A204.1 (cell line): ENCODE measurements at regions not wholly inside any gene's neighbourhood (a gene's known extent, or its start where the extent isn't known, plus 50 kb on each side); places are given as distances from the start of the nearest gene placed in this dataset.

Experiments used
- FAIRE-seq: peaks from 2 replicates; lab custom pipeline; 2012; peaks lifted over from hg19 to GRCh38; lab: Jason Lieb, UNC

DNA sequence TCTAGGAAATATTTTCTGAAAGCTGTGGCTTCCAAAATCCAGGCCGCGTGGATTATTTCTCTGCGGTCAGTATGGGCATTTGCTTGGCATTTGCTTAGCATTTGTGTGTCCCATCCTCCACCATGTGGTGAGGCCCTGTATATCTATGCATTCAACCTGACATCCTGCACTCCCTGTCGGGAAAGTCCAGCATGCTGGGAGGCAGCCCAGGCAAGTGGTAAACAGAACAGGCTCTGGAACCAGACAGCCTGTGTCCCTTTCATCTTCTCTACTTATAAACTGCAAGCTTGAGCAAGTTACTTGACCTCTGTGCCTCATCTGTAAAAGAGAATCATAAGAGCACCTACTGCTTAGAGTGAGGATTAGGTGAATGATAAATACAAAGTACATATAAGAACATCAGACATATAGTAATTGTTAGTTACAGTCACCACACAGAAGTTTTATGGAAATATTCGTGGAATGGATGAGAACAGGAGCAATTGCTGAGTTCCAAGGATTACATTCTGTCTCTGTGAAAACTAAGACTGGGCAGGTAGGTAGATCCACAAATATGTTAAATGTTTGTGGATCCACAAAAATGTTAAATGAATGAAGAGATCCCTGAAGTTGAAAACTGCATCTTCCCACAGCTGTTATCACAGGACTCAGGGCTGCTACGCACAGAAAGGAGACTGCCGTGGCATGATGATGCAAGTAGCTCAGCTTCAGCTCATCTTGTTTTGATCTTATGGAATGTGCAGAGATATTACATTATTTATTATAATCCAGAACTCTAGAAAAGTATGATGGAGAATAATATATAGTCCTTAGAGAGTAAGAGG, 317.0 kb upstream of the MMADHC start:
- FAIRE-seq, result no peak

DNA sequence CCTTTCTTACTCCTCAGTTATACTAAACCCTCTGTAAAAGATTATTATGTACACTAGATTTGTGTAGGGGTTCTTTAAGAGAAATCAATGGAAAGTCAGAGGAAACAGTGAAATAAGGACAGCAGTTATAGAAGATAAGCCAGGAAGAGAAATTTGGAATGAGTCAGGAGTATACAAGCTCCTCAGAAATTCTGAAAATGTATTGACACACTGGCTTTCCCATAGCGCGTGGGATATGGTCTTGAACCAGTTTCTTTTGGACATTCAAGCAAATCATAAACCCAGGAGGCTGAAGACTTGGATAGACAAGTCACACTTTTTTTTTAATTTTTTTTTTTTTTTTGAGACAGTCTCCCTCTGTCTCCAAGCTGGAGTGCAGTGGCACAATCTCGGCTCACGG, 316.1 kb upstream of the MMADHC start:
- no peak for FAIRE-seq

DNA sequence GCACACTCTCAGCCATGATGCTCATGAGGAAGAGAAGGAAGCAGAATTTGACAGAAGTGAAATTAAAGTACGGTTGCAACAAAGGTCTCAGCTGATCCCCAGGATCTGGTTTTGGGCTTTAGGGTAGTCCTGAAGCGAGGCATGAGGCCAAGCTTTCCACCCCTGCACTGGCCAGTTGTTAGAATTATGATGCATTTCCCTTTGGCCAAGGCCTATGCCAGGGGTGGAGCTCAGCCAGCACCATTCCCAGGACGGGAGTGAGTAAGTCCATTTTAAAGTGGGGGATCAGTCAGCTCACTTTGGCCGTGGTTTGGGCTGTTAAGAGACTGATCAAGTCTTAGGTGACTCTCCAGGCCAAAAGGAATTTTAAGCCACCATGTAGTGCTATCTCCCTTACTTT, 314.5 kb upstream of the MMADHC start:
- no peak for FAIRE-seq

DNA sequence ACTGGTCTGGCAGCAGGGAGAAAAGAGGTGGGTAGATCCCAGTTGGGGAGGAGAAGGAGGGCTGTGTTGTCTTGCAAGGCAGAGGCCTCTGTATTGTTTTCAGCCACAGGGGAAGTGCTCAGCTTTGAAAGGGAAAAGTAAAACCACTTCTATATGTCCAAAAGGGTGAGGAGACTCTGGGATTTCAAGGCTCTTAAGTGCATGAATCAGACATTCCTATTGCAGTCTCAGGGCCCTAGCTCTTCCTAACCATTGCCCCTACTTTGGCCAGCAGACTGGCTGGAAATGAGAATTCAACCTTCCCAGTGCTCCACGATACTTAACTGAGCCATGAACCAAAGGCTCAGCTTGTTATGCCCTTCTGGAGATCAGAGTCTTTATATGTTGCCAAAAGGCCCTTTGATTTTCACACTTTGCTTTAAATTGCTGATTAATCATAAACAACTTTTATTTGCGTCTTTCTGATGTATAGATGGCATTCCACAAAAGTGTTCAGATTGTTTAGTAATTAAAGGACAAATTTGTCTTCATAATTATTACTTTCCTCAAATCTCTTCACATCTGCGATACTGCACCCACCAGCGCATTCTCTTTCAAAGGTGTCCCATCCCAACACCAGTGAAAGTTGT, 313.8 kb upstream of the MMADHC start:
- no peak for FAIRE-seq

DNA sequence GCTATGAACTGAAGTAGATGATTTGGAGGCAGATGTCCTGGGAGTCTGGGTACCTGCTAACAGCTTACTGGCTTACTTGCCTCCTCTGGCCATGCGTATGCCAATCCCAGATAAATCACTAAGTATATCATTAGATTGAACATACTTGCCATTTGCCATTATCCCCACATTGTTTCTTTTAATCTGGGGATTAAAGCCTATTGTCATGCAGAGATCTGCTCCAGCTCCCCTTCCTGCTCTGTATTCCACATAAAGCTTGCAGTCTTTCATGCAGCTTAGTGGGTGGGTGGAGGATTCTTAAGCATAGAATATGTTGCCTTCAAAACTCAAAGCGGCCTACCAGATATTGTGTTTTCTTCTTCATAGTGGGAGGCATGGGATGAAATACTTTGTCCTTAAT, 311.8 kb upstream of the MMADHC start:
- no peak for FAIRE-seq

DNA sequence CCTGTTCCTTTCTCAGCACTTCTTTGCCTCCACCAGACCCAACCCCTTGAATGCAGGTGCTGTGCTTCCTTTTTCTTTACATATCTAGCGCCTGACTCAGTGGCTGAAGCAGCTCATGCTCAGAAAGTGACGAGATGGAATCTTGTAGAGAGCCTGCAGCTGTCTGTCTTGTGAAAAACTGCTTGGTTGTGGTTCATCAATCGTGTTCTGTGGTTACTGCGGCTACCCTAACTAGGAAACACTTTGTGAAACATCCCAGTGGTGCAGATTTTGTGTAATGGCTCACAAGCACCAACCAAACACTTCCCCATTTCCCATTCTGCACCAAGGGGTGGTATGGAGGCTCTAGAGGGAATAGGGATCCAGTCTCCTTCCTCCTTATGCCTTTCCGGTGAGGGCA, 307.2 kb upstream of the MMADHC start:
- FAIRE-seq, result no peak

DNA sequence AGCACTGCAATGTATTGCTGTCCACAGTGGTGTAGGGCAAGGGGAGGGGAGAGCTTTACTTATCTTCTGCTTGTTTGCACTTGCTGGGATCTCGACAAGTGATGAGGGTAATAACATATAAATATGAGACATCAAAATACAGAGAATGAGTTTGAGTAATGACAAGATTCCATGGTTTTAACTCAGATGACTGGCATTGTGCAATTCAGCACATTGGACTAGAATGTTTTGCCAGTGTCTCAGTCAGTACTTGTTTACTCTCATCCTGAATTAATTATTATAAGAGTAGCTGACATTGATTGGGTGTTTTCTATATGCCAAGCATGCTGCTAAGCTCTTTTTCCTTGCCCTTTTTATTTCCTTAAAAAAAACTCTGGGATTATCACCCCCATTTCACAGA, 306.7 kb upstream of the MMADHC start:
- FAIRE-seq, result no peak

DNA sequence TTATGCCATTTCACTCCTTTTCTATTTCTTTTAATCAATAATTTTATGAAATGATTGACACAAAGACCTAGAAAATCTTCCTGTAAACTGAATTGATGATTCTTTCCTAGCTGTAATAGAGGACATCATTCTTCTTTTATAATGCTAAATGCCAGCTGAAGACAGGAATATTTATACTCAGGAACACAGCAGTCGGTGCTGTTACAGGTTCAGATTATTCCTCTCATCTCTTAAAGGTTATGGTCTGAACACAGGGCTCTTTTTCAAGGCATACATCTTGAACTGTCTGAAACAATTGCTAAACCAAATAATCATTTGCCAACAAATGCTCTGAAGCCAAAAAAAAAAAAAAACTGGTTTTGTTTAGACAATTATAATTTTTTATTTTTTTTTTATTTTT, 305.0 kb upstream of the MMADHC start:
- FAIRE-seq, result no peak

DNA sequence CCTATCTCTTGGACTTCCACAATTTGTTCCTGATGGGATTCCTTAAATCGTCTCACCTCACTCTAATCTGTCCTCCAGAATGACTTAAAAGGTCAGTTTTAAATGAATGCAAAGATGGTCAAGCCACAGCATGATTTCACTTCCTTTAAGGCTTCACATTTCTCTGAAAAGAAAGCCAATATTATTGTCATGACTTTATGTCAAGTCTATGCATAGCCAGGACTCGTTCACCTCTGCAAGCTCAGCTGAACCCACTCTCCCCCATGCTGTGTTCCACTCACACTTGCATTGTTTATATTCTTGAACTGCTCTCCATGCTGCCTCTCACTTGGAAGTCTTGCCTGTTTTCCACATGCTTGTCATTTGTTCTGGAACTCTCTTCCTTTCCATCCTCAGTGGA, 298.4 kb upstream of the MMADHC start:
- FAIRE-seq, result no peak

DNA sequence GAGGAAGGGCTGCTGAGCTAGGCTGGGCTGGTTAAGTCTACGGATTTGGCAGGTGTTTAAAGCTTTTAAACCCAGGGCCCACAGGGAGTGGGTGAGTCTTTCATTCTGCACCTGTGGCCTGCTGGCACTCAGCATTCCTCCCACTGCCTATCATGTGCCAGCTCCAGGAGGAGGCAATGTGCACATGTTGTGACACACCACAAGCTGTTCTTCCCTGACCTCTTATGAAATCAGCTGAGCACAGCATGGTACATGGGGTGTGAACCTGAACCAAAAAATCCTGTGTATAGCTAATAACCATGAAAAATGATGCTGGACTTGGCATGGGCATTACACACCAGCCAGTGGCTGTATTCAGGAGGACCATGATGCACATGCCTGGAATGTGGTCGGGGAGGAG, 297.9 kb upstream of the MMADHC start:
- FAIRE-seq, result no peak

DNA sequence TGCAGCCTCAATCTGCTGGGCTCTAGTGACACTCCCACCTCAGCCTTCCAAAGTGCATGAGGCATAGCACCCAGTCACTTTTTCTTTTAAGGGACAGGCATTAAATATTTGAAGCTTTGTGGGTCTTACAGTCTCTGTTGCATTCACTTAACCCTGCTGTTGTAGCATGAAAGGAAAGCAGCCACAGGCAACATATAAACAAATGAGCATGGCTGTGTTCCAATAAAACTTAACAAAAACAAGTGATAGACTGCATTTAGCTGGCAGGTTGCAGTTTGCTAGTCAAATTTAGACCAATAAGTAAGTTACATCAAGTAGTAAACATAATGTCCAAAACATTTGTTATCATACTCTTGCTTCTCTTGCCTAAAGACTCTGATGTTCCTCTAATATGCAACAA, 297.3 kb upstream of the MMADHC start:
- no peak for FAIRE-seq

DNA sequence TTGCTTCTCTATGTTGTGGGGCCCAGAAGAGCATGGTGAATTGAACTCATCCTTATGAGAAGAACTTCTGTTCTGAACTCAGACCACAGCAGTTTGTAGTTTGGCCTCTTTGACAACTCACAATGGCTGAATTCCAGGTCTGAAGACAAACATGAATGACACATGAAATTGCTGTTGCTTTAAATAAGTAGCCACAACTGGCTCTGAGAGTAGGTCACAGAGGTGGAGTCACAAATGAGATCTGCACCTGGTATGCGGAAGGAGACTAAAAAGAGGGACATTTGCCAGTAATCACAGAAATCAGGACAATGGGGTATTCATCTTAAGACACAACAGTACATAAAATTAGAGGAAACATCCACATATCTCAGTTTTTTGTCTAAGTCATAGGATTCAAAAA, 290.3 kb upstream of the MMADHC start:
- no peak for FAIRE-seq

DNA sequence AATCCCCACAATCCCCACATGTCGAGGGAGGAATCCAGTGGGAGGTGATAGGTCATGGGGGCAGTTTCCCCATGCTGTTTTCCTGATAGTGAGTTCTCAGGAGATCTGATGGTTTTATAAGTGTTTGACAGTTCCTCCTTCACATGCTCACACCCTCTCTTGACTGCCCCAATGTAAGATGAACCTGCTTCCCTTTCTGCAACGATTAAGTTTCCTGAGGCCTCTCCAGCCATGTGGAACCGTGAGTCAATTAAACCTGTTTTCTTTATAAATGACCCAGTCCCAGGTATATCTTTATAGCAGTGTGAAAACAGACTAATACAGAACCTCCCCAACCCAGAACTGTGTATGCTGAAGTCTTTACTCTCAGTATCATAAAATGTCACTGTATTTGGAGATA, 289.5 kb upstream of the MMADHC start:
- no peak for FAIRE-seq

DNA sequence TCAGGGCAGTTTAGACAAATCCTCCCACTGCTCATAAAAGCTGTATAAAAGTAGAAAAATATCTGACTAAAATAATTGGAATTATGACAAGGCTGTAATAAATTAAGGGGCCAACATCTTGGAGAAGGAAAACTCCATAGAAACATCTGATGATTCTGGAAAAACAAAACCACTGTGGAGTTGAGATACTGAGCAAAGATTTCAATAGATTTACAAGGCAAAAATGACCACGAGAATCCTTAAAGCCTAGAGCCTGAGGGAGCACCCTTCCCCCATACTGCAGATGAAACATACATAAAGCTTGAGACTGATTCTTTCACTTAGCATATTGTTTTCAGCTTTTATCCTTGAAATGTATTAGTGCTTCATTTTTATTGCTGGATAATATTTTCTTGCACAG, 286.4 kb upstream of the MMADHC start:
- no peak for FAIRE-seq

DNA sequence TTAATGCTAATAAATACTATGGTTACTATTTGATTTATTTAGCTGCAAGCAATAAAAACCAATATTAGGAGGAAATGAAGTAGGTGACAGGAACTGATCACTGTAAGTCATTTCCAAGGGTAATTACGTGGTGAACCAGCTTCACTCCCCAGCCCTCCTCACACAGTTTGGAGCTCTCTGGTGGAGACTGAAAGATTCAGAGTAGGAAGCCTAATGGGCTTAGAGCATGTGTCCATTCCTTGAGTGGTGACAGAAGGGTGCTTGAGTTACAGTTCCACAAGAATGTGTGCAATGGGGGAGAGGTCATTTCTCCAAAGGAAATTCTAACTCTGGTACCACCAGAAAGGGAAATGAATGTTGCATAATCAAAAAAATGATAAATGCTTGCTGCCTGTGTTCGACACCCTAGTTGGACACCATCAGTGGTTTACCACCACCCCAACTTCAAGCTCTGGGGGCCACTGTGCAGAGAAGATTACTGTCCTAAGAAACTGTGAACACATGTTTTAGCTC, 285.1 kb upstream of the MMADHC start:
- FAIRE-seq, result no peak

DNA sequence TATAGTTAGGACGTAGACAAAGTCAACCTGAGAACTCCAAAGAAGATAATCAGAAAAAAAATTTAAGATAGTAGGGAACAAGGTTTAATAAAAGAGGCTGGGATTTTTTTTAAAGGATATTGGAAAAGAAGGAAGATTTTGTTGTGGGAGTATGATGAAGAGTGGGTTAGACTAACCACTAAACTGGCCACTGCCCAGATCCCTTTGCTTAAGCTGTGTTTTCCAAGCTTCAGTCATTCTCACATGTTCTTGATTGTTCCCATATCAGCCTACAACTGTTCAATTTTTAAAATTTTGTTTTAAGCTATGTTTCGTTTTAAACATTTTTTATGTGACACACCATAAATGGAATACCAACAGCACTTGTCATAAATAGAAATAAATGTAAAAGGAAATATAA, 284.5 kb upstream of the MMADHC start:
- FAIRE-seq, result no peak

DNA sequence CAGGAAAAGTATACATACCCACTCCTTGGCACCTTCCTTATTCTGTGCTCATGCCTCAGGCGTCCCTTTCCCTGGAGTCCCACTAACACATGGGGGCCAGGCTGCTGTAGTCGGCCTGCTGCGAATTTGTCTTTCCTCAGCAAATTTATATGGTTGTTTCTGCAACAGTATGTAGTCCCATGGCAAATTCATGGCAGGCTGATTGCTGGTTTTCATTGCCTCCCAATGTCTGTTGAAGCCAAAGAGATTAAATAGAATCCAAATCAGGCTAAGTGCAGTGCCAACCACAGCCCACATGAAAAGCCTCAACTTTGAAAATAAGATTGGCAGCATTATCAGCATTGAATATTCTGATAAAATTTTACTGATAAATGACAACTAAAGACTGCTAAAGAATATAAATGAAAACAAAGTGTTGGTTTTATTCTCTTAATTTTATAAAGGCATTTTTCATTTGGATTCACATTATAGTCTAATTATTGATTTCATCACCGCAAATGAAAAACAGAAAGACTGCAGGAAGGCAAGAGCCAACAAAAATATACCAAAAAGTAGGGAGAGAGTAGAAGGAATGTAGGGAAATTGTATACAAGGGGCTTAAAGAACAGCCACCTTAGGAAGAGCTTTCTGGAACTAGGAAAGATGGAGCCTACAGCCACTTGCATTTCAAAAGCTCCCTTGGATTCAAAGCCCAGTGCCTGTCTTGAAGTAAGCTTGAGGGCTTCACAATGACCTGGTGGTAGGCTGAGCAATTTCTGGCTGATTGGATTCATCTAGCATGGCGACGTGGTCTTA, 283.7 kb upstream of the MMADHC start:
- FAIRE-seq, result no peak

DNA sequence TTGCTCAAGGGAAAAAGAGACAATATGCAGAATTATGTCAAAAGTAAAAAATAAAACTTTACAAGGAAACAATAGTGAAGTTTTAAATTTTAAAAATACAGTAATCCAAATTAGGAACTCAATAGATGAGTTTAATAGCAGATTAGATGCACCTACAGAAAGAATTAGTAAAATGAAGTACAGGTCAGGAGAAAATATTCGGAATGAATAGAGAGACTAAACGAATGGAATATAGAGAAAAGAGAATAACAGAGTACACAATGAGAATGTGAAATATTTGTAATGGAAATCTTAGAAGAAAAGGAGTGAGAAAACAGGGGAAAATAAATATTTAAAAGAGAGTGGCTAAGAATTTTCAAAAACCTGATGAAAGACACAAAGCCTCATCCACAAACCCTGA, 275.7 kb upstream of the MMADHC start:
- FAIRE-seq, result no peak

DNA sequence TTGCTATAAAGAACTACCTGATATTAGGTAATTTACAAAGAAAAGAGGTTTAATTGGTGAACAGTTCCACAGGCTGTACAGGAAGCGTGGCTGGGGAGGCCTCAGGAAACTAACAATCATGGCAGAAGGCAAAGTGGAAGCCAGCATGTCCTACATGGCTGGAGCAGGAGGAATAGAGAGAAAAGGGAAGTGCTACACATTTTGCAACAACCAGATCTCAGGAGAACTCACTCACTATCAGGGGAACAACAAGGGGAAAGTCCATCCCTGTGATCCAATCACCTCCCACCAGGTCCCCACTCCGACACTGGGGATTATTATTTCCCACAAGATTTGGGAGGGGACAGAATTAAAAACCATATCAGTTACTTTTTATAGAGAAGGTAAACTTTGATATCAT, 273.5 kb upstream of the MMADHC start:
- FAIRE-seq, result no peak

DNA sequence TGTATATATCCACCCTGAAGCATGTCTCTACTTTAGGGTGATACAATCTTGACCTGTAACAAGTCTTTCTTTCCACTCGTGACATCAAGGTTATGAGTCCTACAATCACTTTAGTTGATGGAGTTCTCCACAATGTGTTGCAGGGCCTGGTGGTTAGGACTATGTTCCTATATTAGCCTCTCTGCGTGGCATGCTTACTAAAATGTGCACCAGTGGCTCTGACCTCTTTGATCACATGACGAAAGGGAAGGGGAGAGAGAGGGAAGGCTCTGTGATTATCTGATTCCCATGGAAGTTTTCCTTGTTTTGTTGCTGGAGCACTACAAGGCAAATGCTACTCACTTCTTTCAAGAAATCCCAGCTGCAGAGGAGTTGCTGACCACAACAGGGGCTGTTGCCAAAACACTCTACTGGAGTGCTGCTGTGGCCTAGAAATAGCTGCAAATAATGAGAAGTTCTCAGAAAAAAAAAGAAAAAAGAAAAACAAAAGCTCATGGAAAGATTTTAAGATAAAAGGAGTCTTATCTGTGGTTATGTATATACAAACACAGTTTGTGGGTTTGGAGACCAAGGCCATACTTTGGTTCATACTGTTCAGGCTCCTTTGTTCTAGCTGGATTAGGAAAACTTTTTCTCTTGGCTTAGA, 272.8 kb upstream of the MMADHC start:
- FAIRE-seq, result no peak

DNA sequence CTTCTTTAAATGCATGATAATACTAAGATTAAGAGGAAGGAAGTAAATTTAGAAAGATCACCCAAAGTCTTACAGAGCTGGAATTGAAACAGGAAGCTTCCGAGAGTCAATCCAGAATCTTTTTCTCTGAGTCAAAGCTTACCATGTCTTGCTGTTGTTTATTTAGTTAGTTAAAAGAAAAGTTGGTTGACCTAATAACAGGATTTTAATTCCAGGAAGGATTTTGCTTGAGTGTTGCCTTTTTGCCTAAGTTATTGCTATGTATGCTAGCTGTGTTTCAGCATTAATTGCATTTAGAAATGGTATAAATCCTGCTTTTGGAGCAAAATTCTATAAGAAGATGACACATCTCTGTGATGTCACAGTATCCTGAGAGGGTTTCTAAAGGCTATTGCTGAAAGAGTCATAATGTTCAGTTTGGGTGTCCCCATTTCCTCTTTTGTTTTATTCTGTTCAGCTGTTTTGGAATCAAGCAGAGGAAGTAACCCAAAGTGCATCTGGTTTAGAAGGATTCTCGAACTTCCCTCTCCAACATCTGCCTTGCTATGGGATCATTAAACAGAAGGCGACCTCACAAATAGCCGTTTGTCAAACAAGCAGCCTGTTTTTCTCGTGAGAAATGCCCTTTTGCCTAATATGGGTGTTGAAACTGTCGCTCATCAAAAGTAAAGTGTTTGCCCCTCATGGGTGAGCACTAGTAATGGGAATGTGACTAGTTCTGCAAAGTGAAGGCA, 271.5 kb upstream of the MMADHC start:
- FAIRE-seq, result no peak

DNA sequence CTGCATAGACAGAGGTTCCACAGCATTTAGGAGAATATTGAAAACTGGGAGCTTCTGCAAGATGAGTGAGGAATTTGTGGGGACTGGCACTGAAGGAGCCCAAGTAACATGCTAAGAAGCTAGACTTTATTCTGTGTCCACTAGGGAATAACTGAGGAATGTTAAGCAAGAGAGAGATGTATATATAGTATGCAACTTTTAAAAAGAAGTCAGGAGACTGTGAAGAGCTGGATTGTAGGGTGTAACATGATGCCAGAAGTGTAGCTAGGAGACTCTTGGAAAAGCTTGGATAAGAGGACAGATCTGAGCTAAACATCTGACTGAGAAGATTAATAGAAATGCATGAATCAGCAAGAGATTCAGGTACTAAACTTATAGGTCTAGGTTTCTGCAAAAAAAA, 270.6 kb upstream of the MMADHC start:
- no peak for FAIRE-seq
